B cell (primary cell): ENCODE measurements at regions not wholly inside any gene's neighbourhood (a gene's known extent, or its start where the extent isn't known, plus 50 kb on each side); places are given as distances from the start of the nearest gene placed in this dataset.

Source experiments
- ATAC-seq: fragments of 200-7000 bp; cut with Tn5 transposase; one replicate; pipeline ENCODE4 v1.10.0; 2021; ENCODE audit warnings: low read depth, mild to moderate bottlenecking, moderate number of reproducible peaks, moderate library complexity
- CTCF ChIA-PET: fragments of 350-600 bp; sonication (Branson Sonifier 250); formaldehyde crosslinking; loops from one replicate; lab custom pipeline; 2021; ENCODE audit warnings: antibody characterized with exemption, inconsistent platforms; lab: Charles Lee
- POLR2A ChIA-PET: fragments of 350-600 bp; sonication (Branson Sonifier 250); formaldehyde crosslinking; loops from one replicate; lab custom pipeline; 2021; ENCODE audit warnings: antibody characterized with exemption; lab: Charles Lee
- DNase-seq: peaks from one replicate; pipeline ENCODE4 v3.0.0; 2013
- H2AFZ ChIP-seq: 2 replicates; pipeline ENCODE4 v1.6.1; 2012; ENCODE audit warnings: mild to moderate bottlenecking, low read depth, low read length; ENCODE audit not compliant: insufficient read depth, poor library complexity, severe bottlenecking
- H3K27ac ChIP-seq, 2 donors: 1 replicate in 1 of 2; 2 replicates in 1 of 2; pipeline ENCODE4 v1.5.1; 2012 to 2013; ENCODE audit warnings: low read length in 2 of 2, mild to moderate bottlenecking in 2 of 2, moderate library complexity in 1 of 2
- H3K27me3 ChIP-seq, 4 experiments: fragments of 200-600 bp in 1 of 4; sonication (generic) in 1 of 4; replicated peaks in 1 of 4; 1 replicate in 2 of 4; 2 replicates in 2 of 4; pipeline versions ENCODE4 v1.6.1 to v1.7.0; 2013 to 2016; ENCODE audit warnings: low read length in 3 of 4, mild to moderate bottlenecking in 2 of 4, mixed read lengths in 1 of 4, moderate library complexity in 1 of 4; ENCODE audit not compliant: insufficient read depth in 4 of 4, control insufficient read depth in 3 of 4; ENCODE audit errors: control extremely low read depth in 1 of 4
- H3K36me3 ChIP-seq, 2 experiments: replicated peaks in 1 of 2; 1 replicate in 1 of 2; 2 replicates in 1 of 2; pipeline versions ENCODE4 v1.6.1 to v1.7.1; 2013; ENCODE audit warnings: low read length in 1 of 2; ENCODE audit not compliant: insufficient read depth in 2 of 2, control insufficient read depth in 1 of 2; ENCODE audit errors: control extremely low read depth in 1 of 2, extremely low read depth in 1 of 2
- H3K4me1 ChIP-seq, 2 donors: fragments of 200-600 bp in 1 of 2; sonication (generic) in 1 of 2; 1 replicate in 1 of 2; 2 replicates in 1 of 2; pipeline versions ENCODE4 v1.5.1 to v1.6.1; 2013 to 2017; ENCODE audit warnings: low read length in 2 of 2; ENCODE audit not compliant: control insufficient read depth in 2 of 2, insufficient read depth in 2 of 2
- H3K4me2 ChIP-seq: replicated peaks from 2 replicates; pipeline ENCODE3; 2012; ENCODE audit warnings: mild to moderate bottlenecking, low read depth, low read length; ENCODE audit not compliant: poor library complexity, severe bottlenecking
- H3K4me3 ChIP-seq, 5 experiments: fragments of 200-600 bp in 1 of 5; sonication (generic) in 1 of 5; 1 replicate in 3 of 5; 2 replicates in 2 of 5; pipeline versions ENCODE4 v1.5.1 to v1.7.0; 2011 to 2016; ENCODE audit warnings: low read length in 4 of 5, mild to moderate bottlenecking in 4 of 5, low read depth in 2 of 5, control low read depth in 1 of 5, moderate library complexity in 1 of 5; ENCODE audit not compliant: insufficient read depth in 1 of 5; ENCODE audit errors: control extremely low read depth in 1 of 5, extremely low read depth in 1 of 5
- H3K79me2 ChIP-seq: fragments of 200-600 bp; sonication (generic); one replicate; pipeline ENCODE4 v1.6.0; 2016; ENCODE audit warnings: low read length; ENCODE audit not compliant: control insufficient read depth, insufficient read depth
- H3K9ac ChIP-seq: fragments of 200-600 bp; sonication (generic); 2 replicates; pipeline ENCODE4 v1.6.1; 2017; ENCODE audit warnings: mild to moderate bottlenecking, low read length, moderate library complexity
- H3K9me3 ChIP-seq, 3 donors: one replicate each; pipeline versions ENCODE4 v1.6.1 to v1.7.1; 2013; ENCODE audit warnings: low read length in 2 of 3; ENCODE audit not compliant: control insufficient read depth in 2 of 3, insufficient read depth in 1 of 3; ENCODE audit errors: control extremely low read depth in 1 of 3
- H4K20me1 ChIP-seq: 2 replicates; pipeline ENCODE4 v1.6.0; 2012; ENCODE audit warnings: mild to moderate bottlenecking, low read length; ENCODE audit not compliant: insufficient read depth, control insufficient read depth, poor library complexity, severe bottlenecking
- H3K27ac Mint-ChIP-seq: one replicate; pipeline ENCODE4 v1.8.0; 2021; ENCODE audit warnings: mixed read lengths
- H3K27me3 Mint-ChIP-seq: one replicate; pipeline ENCODE4 v1.8.0; 2021; ENCODE audit warnings: mixed read lengths
- H3K4me1 Mint-ChIP-seq: one replicate; pipeline ENCODE4 v1.8.0; 2021; ENCODE audit warnings: mixed read lengths
- H3K4me3 Mint-ChIP-seq: one replicate; pipeline ENCODE4 v1.8.0; 2021; ENCODE audit warnings: mixed read lengths
- H3K9me3 Mint-ChIP-seq: one replicate; pipeline ENCODE4 v1.8.0; 2022; ENCODE audit warnings: mixed read lengths; ENCODE audit not compliant: insufficient read depth
- EZH2 ChIP-seq: IDR thresholded peaks from 2 replicates; pipeline ENCODE4 v1.6.1; 2012; ENCODE audit warnings: borderline replicate concordance, low read depth, mild to moderate bottlenecking, moderate library complexity, low read length; ENCODE audit not compliant: insufficient read depth, poor library complexity, severe bottlenecking
- WGBS: methylation state at CpG from one replicate; pipeline ENCODE4 v1.1.5; 2013; ENCODE audit warnings: missing lambda C conversion rate; ENCODE audit not compliant: insufficient coverage; 5-methylcytosine and 5-hydroxymethylcytosine counted together
- intact Hi-C: fragments of 100-400 bp; cut with micrococcal nuclease; formaldehyde crosslinking; loops from one replicate; pipeline ENCODE4 v1.10.0; 2022
- TF ChIP-seq, protein P1 (sequence below): fragments of 200-600 bp; IDR thresholded peaks from one replicate; pipeline ENCODE4 v1.8.0; 2022; ENCODE audit warnings: antibody characterized with exemption, mild to moderate bottlenecking

DNA sequence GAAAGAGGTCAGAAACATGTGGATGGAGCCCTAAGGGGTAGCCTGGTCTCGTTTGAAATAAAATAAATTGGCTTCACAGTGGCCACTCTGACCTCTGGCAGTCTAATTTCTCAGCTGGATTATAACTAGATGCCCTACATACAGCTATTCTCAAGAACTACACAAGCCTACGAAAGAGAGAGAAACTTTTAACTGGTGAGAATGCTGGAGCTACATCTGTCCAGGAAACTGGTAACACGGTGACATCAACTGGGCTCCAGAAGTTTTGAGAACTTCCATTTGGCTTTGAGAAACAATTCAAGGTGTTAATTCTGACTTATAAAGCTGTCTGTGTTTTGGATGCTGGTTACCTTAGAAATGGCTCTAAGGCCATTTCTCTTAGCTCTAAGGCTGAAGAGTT, 187.3 kb upstream of the TENT5A start:
- no peak for ATAC-seq
- H3K9ac ChIP-seq = no peak overlapping the region
- intact Hi-C loops = no loop called here
- ChIA-PET CTCF (no interaction called here), POLR2A (no interaction called here)
- H4K20me1 ChIP-seq = no peaks in the 10 kb centered on the region
- no peak overlapping the region for H3K27ac ChIP-seq
- no peaks in the 10 kb centered on the region for H3K4me1 ChIP-seq
- TF ChIP-seq EZH2 = no peak
- TF ChIP-seq, protein P1, sequence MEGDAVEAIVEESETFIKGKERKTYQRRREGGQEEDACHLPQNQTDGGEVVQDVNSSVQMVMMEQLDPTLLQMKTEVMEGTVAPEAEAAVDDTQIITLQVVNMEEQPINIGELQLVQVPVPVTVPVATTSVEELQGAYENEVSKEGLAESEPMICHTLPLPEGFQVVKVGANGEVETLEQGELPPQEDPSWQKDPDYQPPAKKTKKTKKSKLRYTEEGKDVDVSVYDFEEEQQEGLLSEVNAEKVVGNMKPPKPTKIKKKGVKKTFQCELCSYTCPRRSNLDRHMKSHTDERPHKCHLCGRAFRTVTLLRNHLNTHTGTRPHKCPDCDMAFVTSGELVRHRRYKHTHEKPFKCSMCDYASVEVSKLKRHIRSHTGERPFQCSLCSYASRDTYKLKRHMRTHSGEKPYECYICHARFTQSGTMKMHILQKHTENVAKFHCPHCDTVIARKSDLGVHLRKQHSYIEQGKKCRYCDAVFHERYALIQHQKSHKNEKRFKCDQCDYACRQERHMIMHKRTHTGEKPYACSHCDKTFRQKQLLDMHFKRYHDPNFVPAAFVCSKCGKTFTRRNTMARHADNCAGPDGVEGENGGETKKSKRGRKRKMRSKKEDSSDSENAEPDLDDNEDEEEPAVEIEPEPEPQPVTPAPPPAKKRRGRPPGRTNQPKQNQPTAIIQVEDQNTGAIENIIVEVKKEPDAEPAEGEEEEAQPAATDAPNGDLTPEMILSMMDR = no peak
- no peaks in the 10 kb centered on the region for H3K79me2 ChIP-seq
- Mint-ChIP-seq H3K9me3 (no peaks in the 10 kb centered on the region), H3K27me3 (no peaks in the 10 kb centered on the region), H3K27ac (no peak overlapping the region), H3K4me1 (no peaks in the 10 kb centered on the region), H3K4me3 (no peak overlapping the region)
- no peak overlapping the region for H3K4me2 ChIP-seq
- H3K4me3 ChIP-seq = no peak overlapping the region
- H3K9me3 ChIP-seq = no peaks in the 10 kb centered on the region
- no peak for DNase-seq
- H3K36me3 ChIP-seq = no peaks in the 10 kb centered on the region
- WGBS = 95% methylated on average over 2 of the region's 3 CpGs
- H3K27me3 ChIP-seq = no peaks in the 10 kb centered on the region
- no peak overlapping the region for H2AFZ ChIP-seq

DNA sequence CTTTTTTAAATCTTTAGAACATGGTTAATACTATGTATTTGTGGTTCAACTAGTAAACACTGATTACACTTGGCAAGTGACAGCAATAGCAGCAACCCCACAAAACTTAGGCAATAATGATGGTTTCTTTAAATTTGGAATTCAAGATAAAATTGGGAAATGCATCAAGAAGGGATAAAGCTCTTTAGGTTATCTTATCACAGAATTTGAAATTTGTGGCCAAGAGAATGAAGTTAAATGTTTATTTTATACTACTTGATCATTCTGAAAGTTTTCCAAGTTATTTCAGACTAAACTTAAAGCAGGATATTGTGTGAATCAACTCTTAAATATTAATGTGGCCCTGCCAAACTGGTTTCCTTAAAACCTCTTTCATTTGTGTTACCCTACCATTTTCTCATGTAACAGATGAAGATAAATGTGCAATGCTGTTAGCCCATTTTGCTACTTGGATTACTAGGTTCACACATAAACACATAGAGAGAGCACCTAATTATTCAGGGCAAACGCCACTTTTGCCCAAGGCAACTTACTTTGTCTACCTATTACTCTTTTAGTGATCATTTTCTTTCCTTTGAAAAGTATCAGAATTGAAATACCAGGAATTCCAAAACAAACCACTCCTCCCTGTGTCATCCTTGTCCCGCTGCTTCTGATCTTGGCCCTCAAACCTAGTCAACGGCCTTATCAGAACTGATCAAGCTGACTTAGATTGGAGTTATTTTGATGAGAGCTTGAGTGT, 186.7 kb upstream of the TENT5A start:
- Histone ChIP-seq H3K4me2 (no peak overlapping the region), H3K27me3 (no peaks in the 10 kb centered on the region)
- intact Hi-C loops = no loop called here

More for the DNA sequence above, 186.7 kb upstream of the TENT5A start:
- DNase-seq (no peak), ATAC-seq (no peak)
- H3K4me3 ChIP-seq = no peak overlapping the region
- H3K79me2 ChIP-seq = no peaks in the 10 kb centered on the region
- ChIA-PET CTCF (no interaction called here), POLR2A (no interaction called here)
- no peak overlapping the region for H3K27ac Mint-ChIP-seq
- H3K9me3 ChIP-seq = no peaks in the 10 kb centered on the region
- no peak overlapping the region for H3K9ac ChIP-seq
- no peaks in the 10 kb centered on the region for H3K36me3 ChIP-seq
- H4K20me1 ChIP-seq = no peaks in the 10 kb centered on the region
- no peak overlapping the region for H3K27ac ChIP-seq
- no peak overlapping the region for H3K4me3 Mint-ChIP-seq
- no peaks in the 10 kb centered on the region for H3K4me1 ChIP-seq
- 63% methylated on average over 1 of the region's 3 CpGs for WGBS
- H3K27me3 Mint-ChIP-seq = no peaks in the 10 kb centered on the region
- no peak overlapping the region for H2AFZ ChIP-seq
- no peaks in the 10 kb centered on the region for H3K4me1 Mint-ChIP-seq
- TF ChIP-seq, protein P1 = no peak
- H3K9me3 Mint-ChIP-seq = no peaks in the 10 kb centered on the region
